Adrenal gland (tissue), 9 donors: ENCODE measurements at regions not wholly inside any gene's neighbourhood (a gene's known extent, or its start where the extent isn't known, plus 50 kb on each side); places are given as distances from the start of the nearest gene placed in this dataset.

Source experiments
- DNase-seq, 7 donors: peaks; one replicate each; pipeline ENCODE4 v3.0.0-alpha.2; 2019 to 2020
- H3K27ac ChIP-seq, 5 donors: fragments of 200-600 bp; sonication (generic) in 4 of 5; 1 replicate in 3 of 5; 2 replicates in 2 of 5; pipeline versions ENCODE4 v1.5.1 to v1.8.0; 2016 to 2020; ENCODE audit warnings: mild to moderate bottlenecking in 1 of 5
- H3K27me3 ChIP-seq: fragments of 200-600 bp; 2 replicates; pipeline ENCODE4 v1.8.0; 2021
- H3K36me3 ChIP-seq, 2 donors: fragments of 200-600 bp; replicated peaks in 1 of 2; 1 replicate in 1 of 2; 2 replicates in 1 of 2; pipeline versions ENCODE4 v1.5.1 to v1.8.0; 2018 to 2022
- H3K4me1 ChIP-seq, 2 donors: fragments of 200-600 bp; replicated peaks in 1 of 2; 1 replicate in 1 of 2; 2 replicates in 1 of 2; pipeline versions ENCODE4 v1.5.1 to v1.8.0; 2018 to 2021
- H3K4me3 ChIP-seq, 4 donors: fragments of 200-600 bp; sonication (generic) in 3 of 4; one replicate each; pipeline ENCODE4 v1.5.1; 2016 to 2018
- H3K9me3 ChIP-seq, 3 donors: fragments of 200-600 bp; sonication (generic) in 1 of 3; replicated peaks in 1 of 3; 1 replicate in 2 of 3; 2 replicates in 1 of 3; pipeline versions ENCODE4 v1.5.1 to v1.8.0; 2016 to 2021
- CTCF ChIP-seq, 6 experiments: fragments of 450-650 bp in 4 of 6; fragments of 200-600 bp in 2 of 6; sonication (generic) in 1 of 6; IDR thresholded peaks; 1 replicate in 5 of 6; 2 replicates in 1 of 6; pipeline versions ENCODE4 v1.5.1 to v1.8.0; 2016 to 2021; ENCODE audit warnings: antibody characterized with exemption in 6 of 6, mild to moderate bottlenecking in 2 of 6, moderate library complexity in 1 of 6
- POLR2A ChIP-seq, 2 donors: fragments of 450-650 bp; IDR thresholded peaks; one replicate each; pipeline ENCODE4 v1.6.1; 2017; ENCODE audit warnings: antibody characterized with exemption in 2 of 2, mild to moderate bottlenecking in 2 of 2, moderate library complexity in 1 of 2
- WGBS, 4 donors: extraction: QIAGEN DNeasy Blood & Tissue Kit in 2 of 4; methylation state at CpG; one replicate each; pipeline versions ENCODE4 v1.1.5 to v1.1.7; 2013 to 2017; 5-methylcytosine and 5-hydroxymethylcytosine counted together
- intact Hi-C, 2 donors: fragments of 100-400 bp; cut with DNase I; formaldehyde crosslinking; loops; one replicate each; pipeline versions ENCODE4 v1.14.1 to v1.15.0; 2022 to 2023
- donor health status: healthy with polysubstance abuse.
- donor health status: Bipolar disorder and iron deficiency.
- donor health status: DM: yes; HTN: yes; CAD: no.
- donor health status: DM: no; HTN: no; CAD: no.
- donor health status: DM: no; HTN: no; CAD: no.

DNA sequence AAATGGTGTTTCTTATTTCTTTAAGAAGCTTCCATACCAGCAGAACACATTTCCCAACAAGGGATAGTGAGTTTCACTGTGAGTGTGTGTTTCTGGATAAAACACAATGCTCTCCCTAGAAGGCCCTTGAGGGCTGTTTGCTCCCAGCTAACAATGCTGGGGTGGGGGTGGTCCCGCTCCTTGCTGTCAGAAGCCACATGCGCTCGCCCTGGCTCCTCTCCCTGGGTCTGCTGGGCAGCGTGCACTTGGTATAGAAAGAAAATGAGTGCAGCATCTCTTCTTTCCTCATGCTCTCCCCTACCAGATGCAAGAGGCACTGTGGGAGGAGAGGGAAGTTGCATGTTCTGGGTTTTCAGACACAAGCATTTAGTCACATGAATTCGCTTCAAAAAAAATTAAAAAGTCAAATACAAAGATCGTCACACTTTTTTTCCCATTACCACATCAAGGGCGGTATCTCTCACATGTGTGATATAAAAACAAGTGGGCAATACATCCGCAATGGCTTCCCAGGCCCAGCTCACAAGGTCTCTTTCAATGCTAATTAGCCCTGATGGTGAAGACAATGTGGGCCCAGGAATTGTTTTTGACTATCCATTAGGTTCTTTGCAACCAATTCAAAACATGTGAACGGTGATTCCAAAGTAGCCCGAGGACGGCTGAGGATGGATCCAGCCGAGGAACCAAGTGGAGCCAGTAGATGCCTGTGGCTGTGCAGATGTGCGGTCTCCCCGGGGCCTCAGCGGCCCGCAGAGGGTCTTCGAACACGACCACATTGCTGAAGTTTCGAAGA, 603.6 kb downstream of the IRX1 start:
- DNase-seq, result no peak
- intact Hi-C loops, result no loop called here
- H3K4me1 ChIP-seq, result no peaks in the 10 kb centered on the region
- H3K4me3 ChIP-seq, result no peak overlapping the region
- H3K36me3 ChIP-seq, result no peaks in the 10 kb centered on the region
- H3K27me3 ChIP-seq, result no peaks in the 10 kb centered on the region
- H3K9me3 ChIP-seq, result no peaks in the 10 kb centered on the region
- TF ChIP-seq POLR2A (IDR thresholded peaks at IDR 0.05) (no peak), CTCF (IDR thresholded peaks at IDR 0.05) (no peak)
- WGBS, 4 donors, result 70 to 79% (median 74%) methylated on average over 19 of the region's 19 CpGs
- H3K27ac ChIP-seq, result no peak overlapping the region

- DNase-seq, result no peak
- WGBS, 4 donors, result 74 to 84% (median 81%) methylated on average over 2 to 4 of the region's 4 CpGs
- Histone ChIP-seq H3K36me3 (no peaks in the 10 kb centered on the region), H3K27ac (no peak overlapping the region), H3K4me1 (no peaks in the 10 kb centered on the region), H3K4me3 (no peak overlapping the region), H3K27me3 (no peaks in the 10 kb centered on the region), H3K9me3 (no peaks in the 10 kb centered on the region)
- intact Hi-C loops, result no loop called here
- TF ChIP-seq CTCF (IDR thresholded peaks at IDR 0.05) (no peak), POLR2A (IDR thresholded peaks at IDR 0.05) (no peak)
Measured at GRCh38 chr5:4203146-4203545, 607.5 kb downstream of the IRX1 start.

- Histone ChIP-seq H3K27ac (no peak overlapping the region), H3K9me3 (no peaks in the 10 kb centered on the region), H3K27me3 (no peaks in the 10 kb centered on the region), H3K4me1 (no peaks in the 10 kb centered on the region), H3K4me3 (no peak overlapping the region), H3K36me3 (no peaks in the 10 kb centered on the region)
- intact Hi-C loops, result no loop called here
- no peak for DNase-seq
- 61 to 69% (median 62%) methylated on average over 11 of the region's 11 CpGs for WGBS, 4 donors
- no peak for TF ChIP-seq CTCF (IDR thresholded peaks at IDR 0.05)
- no peak for TF ChIP-seq POLR2A (IDR thresholded peaks at IDR 0.05)
Measured at GRCh38 chr5:4204276-4205141, 608.9 kb downstream of the IRX1 start.

DNA sequence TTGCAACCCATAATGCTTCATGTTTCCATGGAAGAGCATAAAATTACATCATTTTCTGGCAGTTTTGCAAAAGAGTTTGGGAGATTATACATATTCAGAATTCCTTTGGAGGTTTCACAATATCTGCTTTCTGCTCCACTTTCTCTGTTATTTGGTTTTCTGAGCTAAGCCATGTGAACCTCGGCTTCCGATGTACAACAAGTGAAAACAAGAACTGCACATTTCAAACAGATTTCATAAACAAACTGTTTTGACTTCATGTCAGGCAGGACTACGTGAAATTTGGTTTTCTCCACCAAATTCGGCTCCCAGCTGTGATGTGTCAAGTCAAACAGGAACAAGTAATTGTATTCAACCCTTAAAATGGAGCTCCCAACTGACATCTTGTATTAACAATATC, 609.8 kb downstream of the IRX1 start:
- DNase-seq, result no peak
- Histone ChIP-seq H3K4me1 (no peaks in the 10 kb centered on the region), H3K9me3 (no peaks in the 10 kb centered on the region), H3K27ac (no peak overlapping the region), H3K36me3 (no peaks in the 10 kb centered on the region), H3K27me3 (no peaks in the 10 kb centered on the region), H3K4me3 (no peak overlapping the region)
- 45 to 58% (median 56%) methylated on average over 4 of the region's 4 CpGs for WGBS, 4 donors
- intact Hi-C loops, result no loop called here
- no peak for TF ChIP-seq POLR2A (IDR thresholded peaks at IDR 0.05)
- TF ChIP-seq CTCF (IDR thresholded peaks at IDR 0.05), result no peak
